H1 (cell line): ENCODE measurements at regions not wholly inside any gene's neighbourhood (a gene's known extent, or its start where the extent isn't known, plus 50 kb on each side); places are given as distances from the start of the nearest gene placed in this dataset.
A peak's percentile ranks its signal among the peaks of the same experiment; 100 is the strongest.

Experiments used
- CTCF ChIA-PET: fragments of 300-600 bp; sonication (Branson Sonifier 250); formaldehyde crosslinking; loops from one replicate; lab custom pipeline; 2021; ENCODE audit not compliant: partially characterized antibody; lab: Charles Lee
- POLR2A ChIA-PET: fragments of 300-600 bp; sonication (Branson Sonifier 250); formaldehyde crosslinking; loops from one replicate; lab custom pipeline; 2021; ENCODE audit warnings: inconsistent platforms; ENCODE audit not compliant: partially characterized antibody; lab: Charles Lee
- DNase-seq, 2 experiments: peaks; one replicate each; pipeline versions ENCODE4 v3.0.0 to v3.0.0-alpha.2; 2010 to 2022; ENCODE audit warnings: low spot score in 2 of 2, low read depth in 1 of 2, mixed read lengths in 1 of 2
- FAIRE-seq: peaks from 2 replicates; lab custom pipeline; 2011; peaks lifted over from hg19 to GRCh38; lab: Jason Lieb, UNC
- H2AFZ ChIP-seq: 2 replicates; pipeline ENCODE4 v1.8.1; 2012; ENCODE audit warnings: low read length, inconsistent platforms
- H2AK5ac ChIP-seq: 2 replicates; pipeline ENCODE4 v1.6.1; 2013; ENCODE audit warnings: low read depth, low read length
- H2BK120ac ChIP-seq: replicated peaks from 2 replicates; pipeline ENCODE3; 2013; ENCODE audit warnings: low read depth, low read length, inconsistent platforms
- H2BK12ac ChIP-seq: 2 replicates; pipeline ENCODE4 v1.6.1; 2013; ENCODE audit warnings: low read depth, low read length
- H2BK15ac ChIP-seq: 2 replicates; pipeline ENCODE4 v1.6.1; 2013; ENCODE audit warnings: low read length
- H2BK20ac ChIP-seq: 2 replicates; pipeline ENCODE4 v1.6.1; 2013; ENCODE audit warnings: low read length
- H2BK5ac ChIP-seq: 2 replicates; pipeline ENCODE4 v1.6.1; 2013; ENCODE audit warnings: low read depth, low read length
- H3K14ac ChIP-seq: 2 replicates; pipeline ENCODE4 v1.6.1; 2013; ENCODE audit warnings: inconsistent platforms; ENCODE audit not compliant: insufficient read length
- H3K18ac ChIP-seq: 2 replicates; pipeline ENCODE4 v1.6.1; 2013; ENCODE audit warnings: low read length; ENCODE audit errors: extremely low read depth
- H3K23ac ChIP-seq: 2 replicates; pipeline ENCODE4 v1.6.1; 2013; ENCODE audit warnings: inconsistent platforms; ENCODE audit not compliant: insufficient read length
- H3K23me2 ChIP-seq: 2 replicates; pipeline ENCODE4 v1.6.1; 2013; ENCODE audit warnings: low read depth, low read length
- H3K27ac ChIP-seq: 2 replicates; pipeline ENCODE4 v1.6.1; 2011; ENCODE audit warnings: low read depth, low read length, inconsistent platforms
- H3K27me3 ChIP-seq, 4 experiments: replicated peaks in 1 of 4; 1 replicate in 1 of 4; 2 replicates in 3 of 4; pipeline versions ENCODE4 v1.6.1 to v1.8.1; 2011 to 2013; ENCODE audit warnings: low read length in 3 of 4, mild to moderate bottlenecking in 3 of 4, inconsistent platforms in 2 of 4, mixed read lengths in 2 of 4, moderate library complexity in 1 of 4; ENCODE audit not compliant: control insufficient read depth in 3 of 4, insufficient read depth in 3 of 4; ENCODE audit errors: extremely low read depth in 1 of 4
- H3K36me3 ChIP-seq, 4 experiments: 2 replicates each; pipeline versions ENCODE4 v1.6.1 to v1.8.1; 2011 to 2013; ENCODE audit warnings: mild to moderate bottlenecking in 4 of 4, low read length in 3 of 4, moderate library complexity in 2 of 4, control low read depth in 1 of 4, inconsistent platforms in 1 of 4; ENCODE audit not compliant: insufficient read depth in 4 of 4, control insufficient read depth in 2 of 4
- H3K4ac ChIP-seq: replicated peaks from 2 replicates; pipeline ENCODE3; 2013; ENCODE audit warnings: low read length, low read depth, mixed read lengths, inconsistent platforms; ENCODE audit not compliant: insufficient read length
- H3K4me1 ChIP-seq, 4 experiments: replicated peaks in 1 of 4; 1 replicate in 1 of 4; 2 replicates in 3 of 4; pipeline versions ENCODE4 v1.6.1 to v1.8.1; 2011 to 2013; ENCODE audit warnings: low read length in 3 of 4, inconsistent platforms in 2 of 4, mixed read lengths in 1 of 4; ENCODE audit not compliant: insufficient read depth in 4 of 4, control insufficient read depth in 3 of 4
- H3K4me2 ChIP-seq, 2 experiments: 2 replicates each; pipeline versions ENCODE4 v1.6.1 to v1.8.1; 2011 to 2013; ENCODE audit warnings: low read depth in 2 of 2, low read length in 2 of 2, control low read depth in 1 of 2, inconsistent platforms in 1 of 2, mild to moderate bottlenecking in 1 of 2; ENCODE audit not compliant: insufficient read depth in 1 of 2
- H3K4me3 ChIP-seq, 4 experiments: fragments of 200-600, 300-600 bp in 1 of 4; sonication (generic), shearing (Covaris generic), sonication (Bioruptor Twin) in 1 of 4; 2 replicates each; pipeline versions ENCODE4 v1.5.1 to v1.8.1; 2011 to 2016; ENCODE audit warnings: low read length in 4 of 4, low read depth in 3 of 4, control low read depth in 2 of 4, inconsistent platforms in 2 of 4, mild to moderate bottlenecking in 2 of 4, mixed read lengths in 1 of 4, moderate library complexity in 1 of 4; ENCODE audit not compliant: insufficient read depth in 2 of 4; ENCODE audit errors: extremely low read depth in 1 of 4
- H3K56ac ChIP-seq: replicated peaks from 2 replicates; pipeline ENCODE3; 2013; ENCODE audit warnings: low read depth, mild to moderate bottlenecking, mixed read lengths, low read length, inconsistent platforms; ENCODE audit not compliant: insufficient read length
- H3K79me1 ChIP-seq: 2 replicates; pipeline ENCODE4 v1.6.1; 2013; ENCODE audit warnings: low read depth, low read length, control low read depth
- H3K79me2 ChIP-seq, 2 experiments: 2 replicates each; pipeline versions ENCODE4 v1.6.1 to v1.8.1; 2012 to 2013; ENCODE audit warnings: low read length in 2 of 2, mild to moderate bottlenecking in 2 of 2, inconsistent platforms in 1 of 2; ENCODE audit not compliant: insufficient read depth in 2 of 2, control insufficient read depth in 1 of 2
- H3K9ac ChIP-seq, 4 experiments: replicated peaks in 1 of 4; 1 replicate in 1 of 4; 2 replicates in 3 of 4; pipeline versions ENCODE4 v1.6.1 to v1.8.1; 2011 to 2013; ENCODE audit warnings: low read depth in 3 of 4, low read length in 3 of 4, control low read depth in 2 of 4, mild to moderate bottlenecking in 2 of 4, moderate library complexity in 2 of 4, inconsistent platforms in 1 of 4; ENCODE audit errors: extremely low read depth in 1 of 4
- H3K9me3 ChIP-seq, 2 experiments: 2 replicates each; pipeline versions ENCODE4 v1.6.1 to v1.8.1; 2012 to 2013; ENCODE audit warnings: mild to moderate bottlenecking in 2 of 2, moderate library complexity in 2 of 2, control low read depth in 1 of 2, inconsistent platforms in 1 of 2, low read depth in 1 of 2, low read length in 1 of 2, mixed read lengths in 1 of 2; ENCODE audit not compliant: insufficient read depth in 2 of 2
- H4K20me1 ChIP-seq, 2 experiments: replicated peaks in 1 of 2; 2 replicates each; pipeline versions ENCODE3 to v1.8.1; 2011 to 2013; ENCODE audit warnings: inconsistent platforms in 2 of 2, low read length in 2 of 2, mild to moderate bottlenecking in 1 of 2; ENCODE audit not compliant: insufficient read depth in 2 of 2, control insufficient read depth in 1 of 2
- H4K5ac ChIP-seq: 2 replicates; pipeline ENCODE4 v1.6.1; 2013; ENCODE audit warnings: low read length, low read depth, mixed read lengths, inconsistent platforms; ENCODE audit not compliant: insufficient read length
- H4K8ac ChIP-seq: 2 replicates; pipeline ENCODE4 v1.8.0; 2013; ENCODE audit warnings: mild to moderate bottlenecking, moderate library complexity, low read length, inconsistent platforms; ENCODE audit not compliant: insufficient read depth; ENCODE audit errors: extremely low read depth
- H4K91ac ChIP-seq: replicated peaks from 2 replicates; pipeline ENCODE3; 2013; ENCODE audit warnings: low read length, mixed read lengths, inconsistent platforms; ENCODE audit not compliant: insufficient read length
- KDM1A ChIP-seq: fragments of 200-600, 300-600 bp; sonication (generic); IDR thresholded peaks from 2 replicates; pipeline ENCODE4 v1.7.1; 2016; ENCODE audit warnings: mild to moderate bottlenecking, low read length, borderline replicate concordance
- SP1 ChIP-seq: IDR thresholded peaks from 2 replicates; pipeline ENCODE4 v1.6.1; 2011; ENCODE audit warnings: low read depth, low read length
- WGBS, 2 experiments: shearing (Covaris generic) in 1 of 2; methylation state at CpG; one replicate each; pipeline versions ENCODE4 v1.1.6 to v1.1.7; 2013 to 2015; ENCODE audit warnings: low lambda C conversion rate in 2 of 2, mixed read lengths in 2 of 2, inconsistent platforms in 1 of 2, low coverage in 1 of 2, missing lambda C conversion rate in 1 of 2; ENCODE audit not compliant: insufficient replicate concordance in 2 of 2, insufficient coverage in 1 of 2, insufficient read length in 1 of 2; ENCODE audit errors: extremely low coverage in 1 of 2, missing lambda C conversion rate in 1 of 2; 5-methylcytosine and 5-hydroxymethylcytosine counted together

DNA sequence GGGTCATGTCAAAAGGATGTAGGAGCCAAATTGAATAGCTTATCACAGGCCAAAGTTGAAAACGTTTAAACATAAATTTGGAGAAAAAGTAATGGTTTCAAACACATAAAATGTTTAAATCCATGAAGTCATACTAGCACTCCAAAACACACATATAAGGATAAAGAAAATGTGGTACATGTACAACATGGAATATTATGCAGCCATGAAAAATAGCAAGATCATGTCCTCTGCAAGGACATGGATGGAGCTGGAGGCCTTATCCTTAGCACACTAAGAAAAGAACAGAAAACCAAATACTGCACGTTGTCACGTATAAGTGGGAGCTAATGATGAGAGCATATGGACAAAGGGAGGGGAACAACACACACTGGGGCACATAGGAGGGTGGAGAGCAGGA, 911.7 kb upstream of the PCDH20 start:
- Histone ChIP-seq H2AFZ (no peak overlapping the region), H3K14ac (no peak overlapping the region), H3K27me3 (peaks cover 0 to 1% (median 0%) of the 10 kb centered on the region in 4 experiments; a peak in 1 of 7 replicates), H2BK12ac (no peak overlapping the region), H2BK5ac (no peak overlapping the region), H3K9ac (no peak overlapping the region), H3K23ac (no peak overlapping the region), H3K27ac (no peak overlapping the region), H2AK5ac (no peak overlapping the region), H3K79me1 (no peaks in the 10 kb centered on the region), H3K4me1 (no peaks in the 10 kb centered on the region), H3K4me3 (no peak overlapping the region), H4K8ac (no peak overlapping the region), H3K18ac (no peak overlapping the region), H3K4ac (no peak overlapping the region), H3K4me2 (no peak overlapping the region), H2BK15ac (no peak overlapping the region), H3K9me3 (no peaks in the 10 kb centered on the region), H4K20me1 (no peaks in the 10 kb centered on the region), H3K23me2 (no peaks in the 10 kb centered on the region), H2BK120ac (no peak overlapping the region), H2BK20ac (no peak overlapping the region), H3K79me2 (no peaks in the 10 kb centered on the region), H3K36me3 (no peaks in the 10 kb centered on the region), H3K56ac (no peak overlapping the region), H4K91ac (no peak overlapping the region), H4K5ac (no peak overlapping the region)
- WGBS, 2 experiments: 94% methylated on average over 3 of the region's 3 CpGs; no CpG with 5 or more reads in 1 of the 2 experiments
- TF ChIP-seq KDM1A (peak; percentile 49; the same call in 1 of the 2 replicates), SP1 (no peak)
- DNase-seq (no peak), FAIRE-seq (no peak)
- POLR2A ChIA-PET: no interaction called here
- CTCF ChIA-PET: interaction anchor here (1.0 kb wide), 1 partner anchor 31 kb away, joined by 3 read pairs; no protein-coding TSS in a partner anchor
